Panc1 (cell line): ENCODE measurements at regions not wholly inside any gene's neighbourhood (a gene's known extent, or its start where the extent isn't known, plus 50 kb on each side); places are given as distances from the start of the nearest gene placed in this dataset.

Experiments used
- ATAC-seq: fragments of 200-7000 bp; cut with Tn5 transposase; 2 replicates; pipeline ENCODE4 v1.9.1; 2020; ENCODE audit warnings: mild to moderate bottlenecking, moderate library complexity
- BruUV-seq: library from RNA; stranded (reverse); fragments of 400-500 nt; replicated peaks from 2 replicates; lab custom pipeline; 2021; lab: Mats Ljungman, UMichigan
- CTCF ChIA-PET: fragments of 300-600 bp; sonication (Branson Sonifier 250); formaldehyde crosslinking; loops from one replicate; lab custom pipeline; 2022; ENCODE audit warnings: antibody characterized with exemption; lab: Charles Lee
- POLR2A ChIA-PET: fragments of 300-600 bp; sonication (Branson Sonifier 250); formaldehyde crosslinking; loops from one replicate; lab custom pipeline; 2022; ENCODE audit warnings: antibody characterized with exemption; lab: Charles Lee
- DNase-seq: peaks from one replicate; pipeline ENCODE4 v3.0.0-alpha.2; 2010; ENCODE audit warnings: low read depth, low spot score
- H3K27ac ChIP-seq: 2 replicates; pipeline ENCODE4 v1.5.1; 2011; ENCODE audit warnings: mild to moderate bottlenecking, low read length, inconsistent platforms
- H3K27me3 ChIP-seq: fragments of 200-500 bp; sonication (Bioruptor generic); 2 replicates; pipeline ENCODE4 v1.6.0; 2014; ENCODE audit warnings: low read length, inconsistent platforms; ENCODE audit not compliant: control insufficient read depth, insufficient read depth
- H3K36me3 ChIP-seq: fragments of 200-500 bp; sonication (Bioruptor generic); 2 replicates; pipeline ENCODE4 v1.5.1; 2014; ENCODE audit warnings: inconsistent platforms, mild to moderate bottlenecking, low read length, moderate library complexity; ENCODE audit not compliant: control insufficient read depth, insufficient read depth
- H3K4me1 ChIP-seq: 2 replicates; pipeline ENCODE4 v1.5.1; 2011; ENCODE audit warnings: inconsistent platforms, mild to moderate bottlenecking, low read length, moderate library complexity; ENCODE audit not compliant: control insufficient read depth, insufficient read depth
- H3K4me3 ChIP-seq, 2 experiments: 2 replicates each; pipeline ENCODE4 v1.5.1; 2011 to 2012; ENCODE audit warnings: low read depth in 2 of 2, low read length in 2 of 2, mild to moderate bottlenecking in 2 of 2, inconsistent platforms in 1 of 2, moderate library complexity in 1 of 2
- H3K9me3 ChIP-seq: fragments of 200-500 bp; sonication (Bioruptor generic); 2 replicates; pipeline ENCODE4 v1.5.1; 2014; ENCODE audit warnings: low read depth, mild to moderate bottlenecking, inconsistent platforms, low read length, moderate library complexity; ENCODE audit not compliant: control insufficient read depth, insufficient read depth
- CTCF ChIP-seq: fragments of 450-650 bp; IDR thresholded peaks from 2 replicates; pipeline ENCODE4 v1.5.1; 2017; ENCODE audit warnings: mild to moderate bottlenecking
- POLR2AphosphoS5 ChIP-seq: IDR thresholded peaks from 2 replicates; pipeline ENCODE4 v1.6.1; 2012; ENCODE audit warnings: mild to moderate bottlenecking, low read depth, low read length, moderate library complexity
- SIN3A ChIP-seq: IDR thresholded peaks from 2 replicates; pipeline ENCODE4 v1.6.1; 2012; ENCODE audit warnings: low read depth, mild to moderate bottlenecking, low read length, moderate library complexity, borderline replicate concordance; ENCODE audit not compliant: insufficient read depth
- TCF7L2 ChIP-seq: IDR thresholded peaks from 2 replicates; pipeline ENCODE4 v1.6.1; 2011; ENCODE audit warnings: mild to moderate bottlenecking, low read depth, low read length, inconsistent platforms
- in situ Hi-C: cut with HindIII; loops from 2 replicates; pipeline ENCODE4 v1.10.0; 2016; ENCODE audit warnings: low sequenced_read_pairs, low pct_unique_long_range_greater_than_20kb
- intact Hi-C: fragments of 100-400 bp; cut with micrococcal nuclease; formaldehyde crosslinking; loops from one replicate; pipeline ENCODE4 v1.10.0; 2022; ENCODE audit not compliant: unreplicated experiment
- TF ChIP-seq, protein P1 (sequence below), 2 experiments: IDR thresholded peaks; 2 replicates each; pipeline ENCODE4 v1.6.1; 2011 to 2012; ENCODE audit warnings: low read depth in 2 of 2, control low read depth in 1 of 2, low read length in 1 of 2, mild to moderate bottlenecking in 1 of 2, moderate library complexity in 1 of 2; ENCODE audit not compliant: insufficient read depth in 1 of 2

DNA sequence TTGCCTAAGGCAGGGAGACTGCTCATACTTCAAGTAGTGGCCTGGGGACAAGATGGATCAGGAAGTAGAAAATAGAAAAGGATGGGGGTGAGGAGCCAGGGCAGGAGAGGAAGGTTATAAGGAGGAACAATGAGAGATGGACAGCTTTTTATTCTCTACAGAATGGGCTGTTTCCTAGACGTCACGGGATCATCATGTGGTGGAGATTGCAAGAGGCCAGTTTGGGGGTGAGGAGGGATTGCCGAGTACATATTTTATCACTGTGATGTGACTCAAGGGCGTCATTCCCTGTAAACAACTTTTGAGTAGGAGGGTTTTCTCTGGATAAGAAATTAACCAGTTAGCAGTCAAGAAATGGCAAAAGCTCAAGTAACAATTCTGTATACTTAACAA is 406.3 kb downstream of the ETS1 start:
- peak overlapping the region; percentile 20; the same call in 1 of the 2 replicates for H3K27ac ChIP-seq
- POLR2A ChIA-PET = no interaction called here
- CTCF ChIA-PET = no interaction called here
- H3K9me3 ChIP-seq = no peaks in the 10 kb centered on the region; the same call in 1 of the 2 replicates
- in situ Hi-C loops (no loop called here), intact Hi-C loops (no loop called here)
- no peaks in the 10 kb centered on the region for H3K36me3 ChIP-seq
- H3K4me1 ChIP-seq = no peaks in the 10 kb centered on the region
- ATAC-seq (no peak), DNase-seq (no peak)
- H3K4me3 ChIP-seq = no peak overlapping the region
- TF ChIP-seq SIN3A (no peak), TCF7L2 (no peak), POLR2AphosphoS5 (no peak), CTCF (no peak)
- TF ChIP-seq, protein P1, sequence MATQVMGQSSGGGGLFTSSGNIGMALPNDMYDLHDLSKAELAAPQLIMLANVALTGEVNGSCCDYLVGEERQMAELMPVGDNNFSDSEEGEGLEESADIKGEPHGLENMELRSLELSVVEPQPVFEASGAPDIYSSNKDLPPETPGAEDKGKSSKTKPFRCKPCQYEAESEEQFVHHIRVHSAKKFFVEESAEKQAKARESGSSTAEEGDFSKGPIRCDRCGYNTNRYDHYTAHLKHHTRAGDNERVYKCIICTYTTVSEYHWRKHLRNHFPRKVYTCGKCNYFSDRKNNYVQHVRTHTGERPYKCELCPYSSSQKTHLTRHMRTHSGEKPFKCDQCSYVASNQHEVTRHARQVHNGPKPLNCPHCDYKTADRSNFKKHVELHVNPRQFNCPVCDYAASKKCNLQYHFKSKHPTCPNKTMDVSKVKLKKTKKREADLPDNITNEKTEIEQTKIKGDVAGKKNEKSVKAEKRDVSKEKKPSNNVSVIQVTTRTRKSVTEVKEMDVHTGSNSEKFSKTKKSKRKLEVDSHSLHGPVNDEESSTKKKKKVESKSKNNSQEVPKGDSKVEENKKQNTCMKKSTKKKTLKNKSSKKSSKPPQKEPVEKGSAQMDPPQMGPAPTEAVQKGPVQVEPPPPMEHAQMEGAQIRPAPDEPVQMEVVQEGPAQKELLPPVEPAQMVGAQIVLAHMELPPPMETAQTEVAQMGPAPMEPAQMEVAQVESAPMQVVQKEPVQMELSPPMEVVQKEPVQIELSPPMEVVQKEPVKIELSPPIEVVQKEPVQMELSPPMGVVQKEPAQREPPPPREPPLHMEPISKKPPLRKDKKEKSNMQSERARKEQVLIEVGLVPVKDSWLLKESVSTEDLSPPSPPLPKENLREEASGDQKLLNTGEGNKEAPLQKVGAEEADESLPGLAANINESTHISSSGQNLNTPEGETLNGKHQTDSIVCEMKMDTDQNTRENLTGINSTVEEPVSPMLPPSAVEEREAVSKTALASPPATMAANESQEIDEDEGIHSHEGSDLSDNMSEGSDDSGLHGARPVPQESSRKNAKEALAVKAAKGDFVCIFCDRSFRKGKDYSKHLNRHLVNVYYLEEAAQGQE (IDR thresholded peaks at IDR 0.05; ENCODE audit: insufficient read depth in 1 of 2, low read depth in 2 of 2, low read length in 1 of 2) = no peak
- no peaks in the 10 kb centered on the region for H3K27me3 ChIP-seq
- BruUV-seq = no TSS peak

GRCh38 chr11:128180441-128181087 is 406.8 kb downstream of the ETS1 start:
- Histone ChIP-seq H3K27me3 (no peaks in the 10 kb centered on the region), H3K27ac (peak overlapping the region; percentile 20; the same call in 1 of the 2 replicates), H3K9me3 (no peaks in the 10 kb centered on the region; the same call in 1 of the 2 replicates), H3K36me3 (no peaks in the 10 kb centered on the region), H3K4me1 (no peaks in the 10 kb centered on the region), H3K4me3 (no peak overlapping the region)
- POLR2A ChIA-PET = no interaction called here
- in situ Hi-C loops (no loop called here), intact Hi-C loops (no loop called here)
- CTCF ChIA-PET = no interaction called here
- ATAC-seq = peak; percentile 88
- no peak for TF ChIP-seq TCF7L2
- no peak for TF ChIP-seq POLR2AphosphoS5
- no peak for TF ChIP-seq CTCF
- no peak for TF ChIP-seq SIN3A
- TF ChIP-seq, protein P1 (IDR thresholded peaks at IDR 0.05; ENCODE audit: insufficient read depth in 1 of 2, low read depth in 2 of 2, low read length in 1 of 2) = no peak
- BruUV-seq = no TSS peak
- peak; percentile 53 for DNase-seq
